Retinal pigment epithelial cell (primary cell): ENCODE measurements at regions not wholly inside any gene's neighbourhood (a gene's known extent, or its start where the extent isn't known, plus 50 kb on each side); places are given as distances from the start of the nearest gene placed in this dataset.

Experiments used
- DNase-seq: peaks from one replicate; pipeline ENCODE4 v3.0.0-alpha.2; 2010; ENCODE audit warnings: low read depth
- H3K4me3 ChIP-seq: 2 replicates; pipeline ENCODE4 v1.5.1; 2011; ENCODE audit warnings: mild to moderate bottlenecking, low read length, control low read depth, moderate library complexity
- CTCF ChIP-seq: conservative IDR thresholded peaks from 2 replicates; pipeline ENCODE4 v1.5.1; 2011; ENCODE audit warnings: low read depth, low read length, control low read depth, inconsistent platforms

- no peak for DNase-seq
- no peak for TF ChIP-seq CTCF
- H3K4me3 ChIP-seq: no peak overlapping the region
These were observed 240.8 kb upstream of the PIK3C3 start for GRCh38 chr18:41713969-41714825.

- no peak overlapping the region for H3K4me3 ChIP-seq
- DNase-seq: no peak
- no peak for TF ChIP-seq CTCF
These were observed 248.7 kb upstream of the PIK3C3 start for GRCh38 chr18:41706301-41706700.

GRCh38 chr18:41703744-41704530 is 251.1 kb upstream of the PIK3C3 start:
- no peak overlapping the region for H3K4me3 ChIP-seq
- no peak for TF ChIP-seq CTCF

GRCh38 chr18:41700416-41700815 is 254.6 kb upstream of the PIK3C3 start:
- DNase-seq: no peak
- H3K4me3 ChIP-seq: no peak overlapping the region
- no peak for TF ChIP-seq CTCF

More at GRCh38 chr18:41703744-41704530, 251.1 kb upstream of the PIK3C3 start:
- peak; percentile 20 for DNase-seq

GRCh38 chr18:41695441-41695840 is 259.6 kb upstream of the PIK3C3 start:
- no peak overlapping the region for H3K4me3 ChIP-seq
- no peak for DNase-seq
- TF ChIP-seq CTCF: no peak

GRCh38 chr18:41693008-41693407 is 262.0 kb upstream of the PIK3C3 start:
- TF ChIP-seq CTCF: no peak
- DNase-seq: no peak
- no peak overlapping the region for H3K4me3 ChIP-seq
